Activated T-cell treated with anti-CD3 and anti-CD28 coated beads for 48 hours (primary cell): ENCODE measurements at regions not wholly inside any gene's neighbourhood (a gene's known extent, or its start where the extent isn't known, plus 50 kb on each side); places are given as distances from the start of the nearest gene placed in this dataset.
"Not testable (repeated sequence)": the region's sequence is repeated elsewhere in the genome, so short reads cannot be mapped to it uniquely, and the experiment has no call there.

Source experiments
- DNase-seq: peaks from one replicate; pipeline ENCODE4 v3.0.0-alpha.2; 2020; ENCODE audit warnings: low read depth

- no peak for DNase-seq
These were observed 109.4 kb upstream of the CTBP2 start for GRCh38 chr10:125269716-125270115.

GRCh38 chr10:125266966-125267365 lies 106.6 kb upstream of the CTBP2 start:
- DNase-seq, result no peak

GRCh38 chr10:125266541-125266940 lies 106.2 kb upstream of the CTBP2 start:
- DNase-seq, result no peak

- DNase-seq, result no peak
These were observed 105.2 kb upstream of the CTBP2 start for GRCh38 chr10:125265579-125265955.

- no peak for DNase-seq
These were observed 104.6 kb upstream of the CTBP2 start for GRCh38 chr10:125264757-125265578.

- no peak for DNase-seq
These were observed 103.7 kb upstream of the CTBP2 start for GRCh38 chr10:125264091-125264490.

GRCh38 chr10:125263551-125263950 lies 103.2 kb upstream of the CTBP2 start:
- DNase-seq, result no peak

GRCh38 chr10:125262920-125263319 lies 102.6 kb upstream of the CTBP2 start:
- no peak for DNase-seq

- DNase-seq, result no peak
These were observed 102.0 kb upstream of the CTBP2 start for GRCh38 chr10:125262409-125262808.

- DNase-seq, result no peak
These were observed 101.3 kb upstream of the CTBP2 start for GRCh38 chr10:125261491-125262186.

GRCh38 chr10:125260260-125260659 lies 99.9 kb upstream of the CTBP2 start:
- no peak for DNase-seq

GRCh38 chr10:125259651-125260050 lies 99.3 kb upstream of the CTBP2 start:
- DNase-seq, result no peak

- DNase-seq, result no peak
These were observed 98.3 kb upstream of the CTBP2 start for GRCh38 chr10:125258676-125259075.

- DNase-seq, result no peak
These were observed 97.3 kb upstream of the CTBP2 start for GRCh38 chr10:125257521-125258108.

GRCh38 chr10:125256026-125256425 lies 95.7 kb upstream of the CTBP2 start:
- no peak for DNase-seq

- no peak for DNase-seq
These were observed 92.6 kb upstream of the CTBP2 start for GRCh38 chr10:125252937-125253336.

GRCh38 chr10:125250834-125251233 lies 90.5 kb upstream of the CTBP2 start:
- not testable (repeated sequence) for DNase-seq

- no peak for DNase-seq
These were observed 89.6 kb upstream of the CTBP2 start for GRCh38 chr10:125249948-125250347.

GRCh38 chr10:125248489-125248888 lies 88.1 kb upstream of the CTBP2 start:
- DNase-seq, result no peak

GRCh38 chr10:125247576-125247975 lies 87.2 kb upstream of the CTBP2 start:
- DNase-seq, result no peak

GRCh38 chr10:125243532-125244253 lies 83.3 kb upstream of the CTBP2 start:
- DNase-seq, result no peak

- DNase-seq, result no peak
These were observed 78.3 kb upstream of the CTBP2 start for GRCh38 chr10:125238682-125239081.

GRCh38 chr10:125236091-125236490 lies 75.7 kb upstream of the CTBP2 start:
- DNase-seq, result no peak
